ENCODE measurements at regions not wholly inside any gene's neighbourhood (a gene's known extent, or its start where the extent isn't known, plus 50 kb on each side); places are given as distances from the start of the nearest gene placed in this dataset.
"Not testable (repeated sequence)": the region's sequence is repeated elsewhere in the genome, so short reads cannot be mapped to it uniquely, and the experiment has no call there.

DNA sequence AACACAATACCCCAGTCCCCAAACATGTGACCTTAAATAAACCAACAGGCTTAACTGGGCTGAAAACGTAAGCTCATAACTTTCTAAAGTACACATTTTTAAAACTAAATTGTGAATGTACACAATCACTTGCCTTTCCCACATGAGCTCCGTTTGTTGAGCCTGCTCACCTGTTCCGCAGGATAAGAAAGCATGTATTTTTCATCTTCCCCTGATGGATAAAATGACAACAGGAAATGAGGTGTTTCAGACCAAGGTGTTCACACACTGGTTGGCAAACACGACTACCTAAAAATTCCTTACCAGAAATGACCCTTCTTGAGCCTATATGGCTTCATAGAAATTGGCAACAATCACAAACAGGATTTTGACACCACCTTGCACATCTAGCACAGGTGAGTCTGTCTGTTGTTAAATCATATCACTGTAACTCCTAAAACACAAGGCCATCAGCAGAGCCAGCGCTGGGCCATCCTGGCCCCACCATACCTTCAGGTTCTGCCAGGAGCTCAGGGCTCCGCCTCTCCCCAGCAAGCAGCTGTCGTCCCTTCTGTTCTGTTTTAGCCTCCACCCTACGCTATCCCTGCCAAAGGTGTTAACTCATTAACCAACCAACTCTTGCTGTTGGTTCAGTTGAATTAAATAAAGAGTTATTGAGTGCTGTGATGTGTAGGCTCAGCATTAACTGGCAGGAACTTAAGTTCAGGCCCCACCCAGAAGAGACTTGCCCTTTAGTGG, 73.6 kb upstream of the RNF32 start:
- TF ChIP-seq, protein P1, sequence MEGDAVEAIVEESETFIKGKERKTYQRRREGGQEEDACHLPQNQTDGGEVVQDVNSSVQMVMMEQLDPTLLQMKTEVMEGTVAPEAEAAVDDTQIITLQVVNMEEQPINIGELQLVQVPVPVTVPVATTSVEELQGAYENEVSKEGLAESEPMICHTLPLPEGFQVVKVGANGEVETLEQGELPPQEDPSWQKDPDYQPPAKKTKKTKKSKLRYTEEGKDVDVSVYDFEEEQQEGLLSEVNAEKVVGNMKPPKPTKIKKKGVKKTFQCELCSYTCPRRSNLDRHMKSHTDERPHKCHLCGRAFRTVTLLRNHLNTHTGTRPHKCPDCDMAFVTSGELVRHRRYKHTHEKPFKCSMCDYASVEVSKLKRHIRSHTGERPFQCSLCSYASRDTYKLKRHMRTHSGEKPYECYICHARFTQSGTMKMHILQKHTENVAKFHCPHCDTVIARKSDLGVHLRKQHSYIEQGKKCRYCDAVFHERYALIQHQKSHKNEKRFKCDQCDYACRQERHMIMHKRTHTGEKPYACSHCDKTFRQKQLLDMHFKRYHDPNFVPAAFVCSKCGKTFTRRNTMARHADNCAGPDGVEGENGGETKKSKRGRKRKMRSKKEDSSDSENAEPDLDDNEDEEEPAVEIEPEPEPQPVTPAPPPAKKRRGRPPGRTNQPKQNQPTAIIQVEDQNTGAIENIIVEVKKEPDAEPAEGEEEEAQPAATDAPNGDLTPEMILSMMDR (IDR thresholded peaks at IDR 0.05; ENCODE audit: borderline replicate concordance, control extremely low read depth, extremely low read depth, insufficient read depth, missing control alignments): no peak
- in situ Hi-C loops (cut with MboI; ENCODE audit: low sequenced_read_pairs, unreplicated experiment): no loop called here
- no peak for DNase-seq (ENCODE audit: low spot score)

DNA sequence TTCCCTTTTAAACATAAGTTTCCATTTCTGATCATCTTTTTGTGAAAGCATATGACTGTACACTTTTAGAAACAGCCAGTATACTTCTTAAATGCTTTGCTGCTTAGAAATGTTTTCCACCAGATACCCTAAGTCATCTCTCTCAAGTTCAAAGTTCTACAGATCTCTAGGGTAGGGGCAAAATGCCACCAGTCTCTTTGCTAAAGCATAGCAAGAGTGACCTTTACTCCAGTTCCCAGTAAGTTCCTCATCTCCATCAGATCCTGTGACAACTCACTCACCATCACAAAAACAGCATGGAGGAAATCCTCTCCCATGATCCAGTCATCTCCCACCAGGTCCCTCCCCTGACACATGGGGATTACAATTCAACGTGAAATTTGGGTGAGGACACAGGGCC, 75.6 kb upstream of the RNF32 start:
- in situ Hi-C loops (cut with MboI; ENCODE audit: low sequenced_read_pairs, unreplicated experiment): not testable (repeated sequence)

DNA sequence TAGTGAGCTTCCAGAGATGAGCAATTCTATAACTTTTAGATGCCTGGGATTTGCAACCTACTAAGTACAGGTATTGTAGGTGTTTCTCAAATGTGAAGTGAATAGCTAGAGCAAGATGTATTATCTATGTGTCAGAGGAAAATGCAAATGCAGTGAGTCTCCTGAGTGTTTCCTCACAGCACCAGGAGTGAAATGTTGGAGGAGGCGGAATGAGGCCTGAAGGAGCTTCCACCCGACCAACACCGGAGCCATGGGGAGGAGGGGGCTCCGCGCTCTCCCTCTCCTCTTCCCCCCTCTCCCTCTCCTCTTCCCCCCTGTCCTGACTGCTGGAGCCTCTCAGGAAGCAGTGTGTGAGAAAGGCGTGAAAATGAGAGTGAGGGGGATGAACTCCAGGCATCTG, 79.9 kb upstream of the RNF32 start:
- TF ChIP-seq, protein P1 (IDR thresholded peaks at IDR 0.05; ENCODE audit: borderline replicate concordance, control extremely low read depth, extremely low read depth, insufficient read depth, missing control alignments): no peak
- in situ Hi-C loops (cut with MboI; ENCODE audit: low sequenced_read_pairs, unreplicated experiment): no loop called here
- no peak for DNase-seq (ENCODE audit: low spot score)

More for the DNA sequence above, 75.6 kb upstream of the RNF32 start:
- DNase-seq (ENCODE audit: low spot score): not testable (repeated sequence)

DNA sequence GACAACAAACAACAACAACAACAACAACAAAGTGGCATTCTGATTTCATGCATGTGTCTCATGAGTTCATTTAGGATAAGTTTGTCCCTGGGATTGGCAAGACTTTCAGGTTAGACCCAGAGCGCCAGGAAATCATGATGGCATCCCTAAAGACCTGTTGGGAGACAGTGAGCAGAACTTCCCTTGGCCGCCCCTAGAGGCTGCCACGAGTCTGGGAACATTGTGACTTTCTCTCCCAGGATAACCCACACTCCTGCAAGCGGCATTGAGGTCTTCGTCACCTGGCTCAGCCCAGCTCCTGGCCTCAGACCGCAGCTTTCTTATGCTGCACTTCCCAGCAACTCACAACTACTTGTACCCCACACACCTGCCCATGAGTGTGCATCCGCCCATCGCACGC, 80.5 kb upstream of the RNF32 start:
- DNase-seq (ENCODE audit: low spot score): no peak
- in situ Hi-C loops (cut with MboI; ENCODE audit: low sequenced_read_pairs, unreplicated experiment): no loop called here
- TF ChIP-seq, protein P1 (IDR thresholded peaks at IDR 0.05; ENCODE audit: borderline replicate concordance, control extremely low read depth, extremely low read depth, insufficient read depth, missing control alignments): no peak

DNA sequence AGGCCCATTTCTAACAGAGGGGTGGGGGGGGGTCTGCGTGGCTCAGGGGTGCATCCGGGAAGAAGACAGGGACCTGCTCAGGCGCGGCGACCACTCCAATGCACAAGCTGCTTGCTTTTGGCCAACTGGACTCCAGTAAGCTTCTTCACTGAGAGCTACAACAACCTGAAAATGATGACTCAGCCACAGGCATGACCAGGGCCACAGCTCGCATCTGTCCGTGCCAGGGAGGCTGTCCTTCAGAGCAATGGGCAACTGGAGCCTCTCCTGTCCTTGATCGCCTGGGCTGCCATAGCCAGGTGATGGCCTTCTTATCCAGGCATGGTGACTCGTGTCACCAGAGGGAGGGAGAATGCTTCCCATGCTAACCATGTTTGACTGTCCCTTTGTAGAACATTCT, 81.6 kb upstream of the RNF32 start:
- in situ Hi-C loops (cut with MboI; ENCODE audit: low sequenced_read_pairs, unreplicated experiment): no loop called here
- TF ChIP-seq, protein P1 (IDR thresholded peaks at IDR 0.05; ENCODE audit: borderline replicate concordance, control extremely low read depth, extremely low read depth, insufficient read depth, missing control alignments): no peak
- no peak for DNase-seq (ENCODE audit: low spot score)

DNA sequence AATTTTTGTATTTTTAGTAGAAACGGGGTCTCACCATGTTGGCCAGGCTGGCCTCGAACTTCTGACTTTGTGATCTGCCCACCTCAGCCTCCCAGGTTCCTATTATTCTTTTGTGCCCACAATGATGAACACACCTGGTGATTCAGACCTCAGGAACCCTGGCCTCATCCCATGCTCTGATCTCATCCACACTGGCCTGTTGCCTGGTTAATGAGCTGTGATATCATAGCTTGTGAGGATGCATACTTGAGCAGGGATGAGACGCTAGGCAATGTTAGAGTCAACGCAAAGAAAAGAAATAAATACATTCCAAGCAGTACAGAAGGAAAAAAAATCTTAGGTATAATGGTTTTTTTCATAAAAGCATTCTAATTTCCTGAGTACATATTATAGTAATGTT, 82.4 kb upstream of the RNF32 start:
- in situ Hi-C loops (cut with MboI; ENCODE audit: low sequenced_read_pairs, unreplicated experiment): no loop called here
- TF ChIP-seq, protein P1 (IDR thresholded peaks at IDR 0.05; ENCODE audit: borderline replicate concordance, control extremely low read depth, extremely low read depth, insufficient read depth, missing control alignments): no peak
- no peak for DNase-seq (ENCODE audit: low spot score)

DNA sequence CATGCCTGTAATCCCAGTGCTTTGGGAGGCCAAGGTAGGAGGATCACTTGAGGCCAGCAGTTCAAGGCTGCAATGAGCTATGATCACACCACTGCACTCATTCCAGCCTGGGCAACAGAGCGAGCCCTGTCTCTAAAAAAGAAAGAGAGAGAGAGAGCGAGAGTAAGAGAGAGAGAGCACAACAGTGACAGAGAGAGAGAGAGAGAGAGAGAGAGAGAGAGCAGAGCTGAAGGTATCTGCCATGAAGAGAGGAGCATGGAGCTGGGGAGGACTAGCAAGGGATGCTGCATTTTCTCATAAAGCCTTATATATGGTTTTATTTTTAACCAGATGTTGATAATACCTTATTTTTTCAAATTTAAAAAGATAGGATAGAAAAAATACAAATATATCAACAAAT, 84.5 kb upstream of the RNF32 start:
- in situ Hi-C loops (cut with MboI; ENCODE audit: low sequenced_read_pairs, unreplicated experiment): no loop called here
- TF ChIP-seq, protein P1 (IDR thresholded peaks at IDR 0.05; ENCODE audit: borderline replicate concordance, control extremely low read depth, extremely low read depth, insufficient read depth, missing control alignments): no peak
- no peak for DNase-seq (ENCODE audit: low spot score)
